PFSK-1 (cell line): ENCODE measurements at regions not wholly inside any gene's neighbourhood (a gene's known extent, or its start where the extent isn't known, plus 50 kb on each side); places are given as distances from the start of the nearest gene placed in this dataset.

Experiments used
- POLR2AphosphoS5 ChIP-seq: IDR thresholded peaks from 2 replicates; pipeline ENCODE4 v1.6.1; 2012; ENCODE audit warnings: low read depth, mild to moderate bottlenecking, control low read depth, low read length, moderate library complexity
- REST ChIP-seq, 2 experiments: IDR thresholded peaks; 2 replicates each; pipeline versions ENCODE4 v1.6.1 to v1.8.0; 2011 to 2012; ENCODE audit warnings: low read depth in 2 of 2, low read length in 2 of 2, control low read depth in 1 of 2, inconsistent platforms in 1 of 2, mild to moderate bottlenecking in 1 of 2, moderate library complexity in 1 of 2; ENCODE audit not compliant: insufficient read depth in 1 of 2
- SIN3A ChIP-seq: IDR thresholded peaks from 2 replicates; pipeline ENCODE4 v1.6.1; 2012; ENCODE audit warnings: mild to moderate bottlenecking, low read length, moderate library complexity, borderline replicate concordance; ENCODE audit not compliant: insufficient read depth
- TAF1 ChIP-seq: IDR thresholded peaks from 2 replicates; pipeline ENCODE4 v1.6.1; 2012; ENCODE audit warnings: low read length, control low read depth, borderline replicate concordance; ENCODE audit not compliant: insufficient read depth

DNA sequence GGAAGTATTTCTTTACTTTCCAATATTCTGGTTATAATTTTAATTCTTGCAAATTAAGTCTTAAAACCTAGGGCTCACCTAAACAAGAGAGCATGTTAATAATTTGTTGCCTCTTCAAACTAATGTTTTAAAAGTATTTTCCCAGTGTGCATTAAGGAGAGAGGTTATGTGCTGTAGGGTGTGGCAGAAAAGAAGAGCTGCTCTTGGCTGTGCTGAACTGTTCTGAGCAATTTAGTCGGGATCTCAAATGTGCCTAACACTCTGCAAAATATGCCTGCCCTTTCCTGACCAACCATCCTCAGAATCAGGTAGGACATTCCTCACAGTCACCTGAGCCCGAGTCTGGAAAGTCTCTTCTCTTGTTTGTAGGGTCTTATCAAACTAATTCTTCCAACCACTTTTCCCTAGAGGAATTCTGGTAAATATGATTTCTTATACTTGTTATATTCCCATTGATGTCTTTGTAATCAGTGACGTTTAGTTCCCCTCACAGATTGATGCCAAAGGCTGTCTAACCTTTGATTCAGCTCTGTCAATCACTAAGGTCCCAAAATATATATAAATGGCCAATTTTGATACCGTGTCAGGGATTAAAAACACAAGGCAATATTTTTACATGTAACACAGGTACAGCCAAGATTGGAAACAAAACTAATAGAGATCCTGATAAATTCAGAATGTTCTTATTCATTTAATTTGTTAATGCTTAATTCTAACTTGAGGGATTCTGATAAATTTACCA, 298.4 kb downstream of the ADGB start:
- TF ChIP-seq POLR2AphosphoS5 (no peak), TAF1 (no peak), REST (IDR thresholded peaks at IDR 0.05; ENCODE audit: insufficient read depth in 1 of 2, low read depth in 2 of 2, low read length in 2 of 2) (no peak), SIN3A (no peak)
